HEK293 (cell line): ENCODE measurements at regions not wholly inside any gene's neighbourhood (a gene's known extent, or its start where the extent isn't known, plus 50 kb on each side); places are given as distances from the start of the nearest gene placed in this dataset.

Experiments used
- CTCF ChIA-PET: fragments of 350-600 bp; formaldehyde crosslinking; extraction: SDS; loops from one replicate; lab custom pipeline; 2021; ENCODE audit warnings: antibody characterized with exemption; lab: Yijun Ruan, JAX
- POLR2A ChIA-PET: fragments of 300-600 bp; formaldehyde crosslinking; extraction: SDS; loops from one replicate; lab custom pipeline; 2020; ENCODE audit warnings: antibody characterized with exemption, inconsistent platforms; lab: Yijun Ruan, JAX
- H3K27ac ChIP-seq: fragments of 200-500 bp; sonication (Bioruptor generic); 2 replicates; pipeline ENCODE4 v1.5.1; 2014; ENCODE audit warnings: low read depth, low read length, control low read depth, inconsistent platforms; ENCODE audit errors: extremely low read depth
- H3K36me3 ChIP-seq, 2 experiments: fragments of 200-500 bp in 1 of 2; sonication (Bioruptor generic) in 1 of 2; 1 replicate in 1 of 2; 2 replicates in 1 of 2; pipeline ENCODE4 v1.5.1; 2014 to 2017; ENCODE audit warnings: inconsistent platforms in 2 of 2, low read length in 2 of 2; ENCODE audit not compliant: control insufficient read depth in 2 of 2, insufficient read depth in 1 of 2
- H3K4me1 ChIP-seq: fragments of 200-500 bp; sonication (Bioruptor generic); 2 replicates; pipeline ENCODE4 v1.5.1; 2014; ENCODE audit warnings: mild to moderate bottlenecking, low read length, inconsistent platforms; ENCODE audit not compliant: control insufficient read depth, insufficient read depth
- H3K4me3 ChIP-seq: 2 replicates; pipeline ENCODE4 v1.5.1; 2011; ENCODE audit warnings: low read depth, mild to moderate bottlenecking, control low read depth, low read length, moderate library complexity
- H3K9me3 ChIP-seq: fragments of 200-500 bp; sonication (Bioruptor generic); 2 replicates; pipeline ENCODE4 v1.5.1; 2014; ENCODE audit warnings: low read depth, low read length, inconsistent platforms; ENCODE audit not compliant: control insufficient read depth, insufficient read depth
- KLF10 ChIP-seq: fragments of 450-650 bp; IDR thresholded peaks from 2 replicates; pipeline ENCODE4 v1.5.1; 2018; ENCODE audit warnings: missing biosample characterization, mild to moderate bottlenecking, missing genetic modification characterization
- PRDM1 ChIP-seq: fragments of 450-650 bp; formaldehyde crosslinking; IDR thresholded peaks from 2 replicates; pipeline ENCODE4; 2016; ENCODE audit warnings: missing biosample characterization, missing genetic modification characterization
- SP7 ChIP-seq: fragments of 450-650 bp; formaldehyde crosslinking; IDR thresholded peaks from 2 replicates; pipeline ENCODE4 v1.5.1; 2016; ENCODE audit warnings: missing biosample characterization, missing genetic modification characterization
- ZBTB21 ChIP-seq: fragments of 450-650 bp; formaldehyde crosslinking; IDR thresholded peaks from 2 replicates; pipeline ENCODE4 v1.5.1; 2017; ENCODE audit warnings: missing biosample characterization, missing genetic modification characterization
- ZNF133 ChIP-seq: fragments of 450-650 bp; formaldehyde crosslinking; IDR thresholded peaks from 2 replicates; pipeline ENCODE4 v1.5.1; 2016; ENCODE audit warnings: missing biosample characterization, missing genetic modification characterization
- ZNF175 ChIP-seq: fragments of 450-650 bp; formaldehyde crosslinking; IDR thresholded peaks from 2 replicates; pipeline ENCODE4 v1.5.1; 2016; ENCODE audit warnings: missing biosample characterization, missing genetic modification characterization
- ZNF2 ChIP-seq: fragments of 450-650 bp; formaldehyde crosslinking; IDR thresholded peaks from 2 replicates; pipeline ENCODE4 v1.5.1; 2016; ENCODE audit warnings: missing biosample characterization, missing genetic modification characterization
- ZNF354C ChIP-seq: fragments of 450-650 bp; formaldehyde crosslinking; IDR thresholded peaks from 2 replicates; pipeline ENCODE4 v1.5.1; 2016; ENCODE audit warnings: missing biosample characterization, missing genetic modification characterization, low read depth, borderline replicate concordance
- ZNF366 ChIP-seq: fragments of 450-650 bp; formaldehyde crosslinking; conservative IDR thresholded peaks from 2 replicates; pipeline ENCODE4 v1.5.1; 2016; ENCODE audit warnings: missing biosample characterization, missing genetic modification characterization
- ZNF558 ChIP-seq: fragments of 450-650 bp; formaldehyde crosslinking; IDR thresholded peaks from 2 replicates; pipeline ENCODE4 v1.5.1; 2016; ENCODE audit warnings: missing biosample characterization, missing genetic modification characterization
- ZNF629 ChIP-seq: fragments of 450-650 bp; formaldehyde crosslinking; IDR thresholded peaks from 2 replicates; pipeline ENCODE4 v1.5.1; 2017; ENCODE audit warnings: missing biosample characterization, missing genetic modification characterization
- ZNF658 ChIP-seq: fragments of 450-650 bp; formaldehyde crosslinking; IDR thresholded peaks from 2 replicates; pipeline ENCODE4; 2016; ENCODE audit warnings: missing biosample characterization, missing genetic modification characterization
- TF ChIP-seq, protein P1 (sequence below): fragments of 450-650 bp; formaldehyde crosslinking; IDR thresholded peaks from 2 replicates; pipeline ENCODE4 v1.5.1; 2016; ENCODE audit warnings: missing biosample characterization, missing genetic modification characterization, borderline replicate concordance
- TF ChIP-seq, protein P2 (sequence below): fragments of 450-650 bp; formaldehyde crosslinking; IDR thresholded peaks from 2 replicates; pipeline ENCODE4 v1.5.1; 2017; ENCODE audit warnings: missing biosample characterization, missing genetic modification characterization
- TF ChIP-seq, protein P3 (sequence below): fragments of 450-650 bp; formaldehyde crosslinking; IDR thresholded peaks from 2 replicates; pipeline ENCODE4 v1.5.1; 2016; ENCODE audit warnings: missing biosample characterization, missing genetic modification characterization
- TF ChIP-seq, protein P4 (sequence below): fragments of 450-650 bp; formaldehyde crosslinking; IDR thresholded peaks from 2 replicates; pipeline ENCODE4 v1.5.1; 2017; ENCODE audit warnings: missing biosample characterization, missing genetic modification characterization
- TF ChIP-seq, protein P5 (sequence below): fragments of 450-650 bp; formaldehyde crosslinking; IDR thresholded peaks from 2 replicates; pipeline ENCODE4 v1.5.1; 2016; ENCODE audit warnings: missing biosample characterization, missing genetic modification characterization
- TF ChIP-seq, protein P6 (sequence below): fragments of 450-650 bp; formaldehyde crosslinking; IDR thresholded peaks from 2 replicates; pipeline ENCODE4 v1.5.1; 2016; ENCODE audit warnings: missing biosample characterization, missing genetic modification characterization

- TF ChIP-seq, protein P1, sequence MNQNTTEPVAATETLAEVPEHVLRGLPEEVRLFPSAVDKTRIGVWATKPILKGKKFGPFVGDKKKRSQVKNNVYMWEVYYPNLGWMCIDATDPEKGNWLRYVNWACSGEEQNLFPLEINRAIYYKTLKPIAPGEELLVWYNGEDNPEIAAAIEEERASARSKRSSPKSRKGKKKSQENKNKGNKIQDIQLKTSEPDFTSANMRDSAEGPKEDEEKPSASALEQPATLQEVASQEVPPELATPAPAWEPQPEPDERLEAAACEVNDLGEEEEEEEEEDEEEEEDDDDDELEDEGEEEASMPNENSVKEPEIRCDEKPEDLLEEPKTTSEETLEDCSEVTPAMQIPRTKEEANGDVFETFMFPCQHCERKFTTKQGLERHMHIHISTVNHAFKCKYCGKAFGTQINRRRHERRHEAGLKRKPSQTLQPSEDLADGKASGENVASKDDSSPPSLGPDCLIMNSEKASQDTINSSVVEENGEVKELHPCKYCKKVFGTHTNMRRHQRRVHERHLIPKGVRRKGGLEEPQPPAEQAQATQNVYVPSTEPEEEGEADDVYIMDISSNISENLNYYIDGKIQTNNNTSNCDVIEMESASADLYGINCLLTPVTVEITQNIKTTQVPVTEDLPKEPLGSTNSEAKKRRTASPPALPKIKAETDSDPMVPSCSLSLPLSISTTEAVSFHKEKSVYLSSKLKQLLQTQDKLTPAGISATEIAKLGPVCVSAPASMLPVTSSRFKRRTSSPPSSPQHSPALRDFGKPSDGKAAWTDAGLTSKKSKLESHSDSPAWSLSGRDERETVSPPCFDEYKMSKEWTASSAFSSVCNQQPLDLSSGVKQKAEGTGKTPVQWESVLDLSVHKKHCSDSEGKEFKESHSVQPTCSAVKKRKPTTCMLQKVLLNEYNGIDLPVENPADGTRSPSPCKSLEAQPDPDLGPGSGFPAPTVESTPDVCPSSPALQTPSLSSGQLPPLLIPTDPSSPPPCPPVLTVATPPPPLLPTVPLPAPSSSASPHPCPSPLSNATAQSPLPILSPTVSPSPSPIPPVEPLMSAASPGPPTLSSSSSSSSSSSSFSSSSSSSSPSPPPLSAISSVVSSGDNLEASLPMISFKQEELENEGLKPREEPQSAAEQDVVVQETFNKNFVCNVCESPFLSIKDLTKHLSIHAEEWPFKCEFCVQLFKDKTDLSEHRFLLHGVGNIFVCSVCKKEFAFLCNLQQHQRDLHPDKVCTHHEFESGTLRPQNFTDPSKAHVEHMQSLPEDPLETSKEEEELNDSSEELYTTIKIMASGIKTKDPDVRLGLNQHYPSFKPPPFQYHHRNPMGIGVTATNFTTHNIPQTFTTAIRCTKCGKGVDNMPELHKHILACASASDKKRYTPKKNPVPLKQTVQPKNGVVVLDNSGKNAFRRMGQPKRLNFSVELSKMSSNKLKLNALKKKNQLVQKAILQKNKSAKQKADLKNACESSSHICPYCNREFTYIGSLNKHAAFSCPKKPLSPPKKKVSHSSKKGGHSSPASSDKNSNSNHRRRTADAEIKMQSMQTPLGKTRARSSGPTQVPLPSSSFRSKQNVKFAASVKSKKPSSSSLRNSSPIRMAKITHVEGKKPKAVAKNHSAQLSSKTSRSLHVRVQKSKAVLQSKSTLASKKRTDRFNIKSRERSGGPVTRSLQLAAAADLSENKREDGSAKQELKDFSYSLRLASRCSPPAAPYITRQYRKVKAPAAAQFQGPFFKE (tag by site-specific recombination) = no peak
- TF ChIP-seq ZNF2 (no peak), ZNF658 (tag by site-specific recombination) (no peak)
These were observed 62.5 kb upstream of the NFKB1 start (continued) for GRCh38 chr4:102438396-102439235.

- Histone ChIP-seq H3K27ac (no peak overlapping the region), H3K4me1 (no peaks in the 10 kb centered on the region; the same call in 1 of the 2 replicates), H3K9me3 (no peaks in the 10 kb centered on the region), H3K36me3 (no peaks in the 10 kb centered on the region), H3K4me3 (no peak overlapping the region)
- ChIA-PET POLR2A (interaction anchor here (0.7 kb wide), 1 partner anchor 605 kb away, joined by 3 read pairs; no protein-coding TSS in a partner anchor), CTCF (interaction anchor here (0.6 to 0.8 kb wide), 2 partner anchors 375 to 570 kb away, joined by 3 to 4 read pairs; no protein-coding TSS in a partner anchor)
- TF ChIP-seq SP7 (tag by site-specific recombination) (0 out of 2 replicates have a peak, but pooled peaks have one; percentile 34), ZNF558 (tag by site-specific recombination) (peak; percentile 33; the same call in 1 of the 2 replicates), ZNF133 (tag by site-specific recombination) (no peak), ZNF175 (tag by site-specific recombination) (no peak), ZNF629 (tag by site-specific recombination) (peak; percentile 66), ZNF366 (tag by site-specific recombination) (peak; percentile 91), ZBTB21 (tag by site-specific recombination) (peak; percentile 69), KLF10 (no peak), PRDM1 (tag by site-specific recombination) (peak; percentile 46; the same call in 1 of the 2 replicates), ZNF354C (tag by site-specific recombination) (no peak)
- TF ChIP-seq, protein P2, sequence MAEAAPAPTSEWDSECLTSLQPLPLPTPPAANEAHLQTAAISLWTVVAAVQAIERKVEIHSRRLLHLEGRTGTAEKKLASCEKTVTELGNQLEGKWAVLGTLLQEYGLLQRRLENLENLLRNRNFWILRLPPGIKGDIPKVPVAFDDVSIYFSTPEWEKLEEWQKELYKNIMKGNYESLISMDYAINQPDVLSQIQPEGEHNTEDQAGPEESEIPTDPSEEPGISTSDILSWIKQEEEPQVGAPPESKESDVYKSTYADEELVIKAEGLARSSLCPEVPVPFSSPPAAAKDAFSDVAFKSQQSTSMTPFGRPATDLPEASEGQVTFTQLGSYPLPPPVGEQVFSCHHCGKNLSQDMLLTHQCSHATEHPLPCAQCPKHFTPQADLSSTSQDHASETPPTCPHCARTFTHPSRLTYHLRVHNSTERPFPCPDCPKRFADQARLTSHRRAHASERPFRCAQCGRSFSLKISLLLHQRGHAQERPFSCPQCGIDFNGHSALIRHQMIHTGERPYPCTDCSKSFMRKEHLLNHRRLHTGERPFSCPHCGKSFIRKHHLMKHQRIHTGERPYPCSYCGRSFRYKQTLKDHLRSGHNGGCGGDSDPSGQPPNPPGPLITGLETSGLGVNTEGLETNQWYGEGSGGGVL = peak; percentile 67
- TF ChIP-seq, protein P3, sequence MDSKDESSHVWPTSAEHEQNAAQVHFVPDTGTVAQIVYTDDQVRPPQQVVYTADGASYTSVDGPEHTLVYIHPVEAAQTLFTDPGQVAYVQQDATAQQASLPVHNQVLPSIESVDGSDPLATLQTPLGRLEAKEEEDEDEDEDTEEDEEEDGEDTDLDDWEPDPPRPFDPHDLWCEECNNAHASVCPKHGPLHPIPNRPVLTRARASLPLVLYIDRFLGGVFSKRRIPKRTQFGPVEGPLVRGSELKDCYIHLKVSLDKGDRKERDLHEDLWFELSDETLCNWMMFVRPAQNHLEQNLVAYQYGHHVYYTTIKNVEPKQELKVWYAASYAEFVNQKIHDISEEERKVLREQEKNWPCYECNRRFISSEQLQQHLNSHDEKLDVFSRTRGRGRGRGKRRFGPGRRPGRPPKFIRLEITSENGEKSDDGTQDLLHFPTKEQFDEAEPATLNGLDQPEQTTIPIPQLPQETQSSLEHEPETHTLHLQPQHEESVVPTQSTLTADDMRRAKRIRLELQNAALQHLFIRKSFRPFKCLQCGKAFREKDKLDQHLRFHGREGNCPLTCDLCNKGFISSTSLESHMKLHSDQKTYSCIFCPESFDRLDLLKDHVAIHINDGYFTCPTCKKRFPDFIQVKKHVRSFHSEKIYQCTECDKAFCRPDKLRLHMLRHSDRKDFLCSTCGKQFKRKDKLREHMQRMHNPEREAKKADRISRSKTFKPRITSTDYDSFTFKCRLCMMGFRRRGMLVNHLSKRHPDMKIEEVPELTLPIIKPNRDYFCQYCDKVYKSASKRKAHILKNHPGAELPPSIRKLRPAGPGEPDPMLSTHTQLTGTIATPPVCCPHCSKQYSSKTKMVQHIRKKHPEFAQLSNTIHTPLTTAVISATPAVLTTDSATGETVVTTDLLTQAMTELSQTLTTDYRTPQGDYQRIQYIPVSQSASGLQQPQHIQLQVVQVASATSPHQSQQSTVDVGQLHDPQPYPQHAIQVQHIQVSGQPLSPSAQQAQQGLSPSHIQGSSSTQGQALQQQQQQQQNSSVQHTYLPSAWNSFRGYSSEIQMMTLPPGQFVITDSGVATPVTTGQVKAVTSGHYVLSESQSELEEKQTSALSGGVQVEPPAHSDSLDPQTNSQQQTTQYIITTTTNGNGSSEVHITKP (tag by site-specific recombination) = 0 out of 2 replicates have a peak, but pooled peaks have one; percentile 15
- TF ChIP-seq, protein P4, sequence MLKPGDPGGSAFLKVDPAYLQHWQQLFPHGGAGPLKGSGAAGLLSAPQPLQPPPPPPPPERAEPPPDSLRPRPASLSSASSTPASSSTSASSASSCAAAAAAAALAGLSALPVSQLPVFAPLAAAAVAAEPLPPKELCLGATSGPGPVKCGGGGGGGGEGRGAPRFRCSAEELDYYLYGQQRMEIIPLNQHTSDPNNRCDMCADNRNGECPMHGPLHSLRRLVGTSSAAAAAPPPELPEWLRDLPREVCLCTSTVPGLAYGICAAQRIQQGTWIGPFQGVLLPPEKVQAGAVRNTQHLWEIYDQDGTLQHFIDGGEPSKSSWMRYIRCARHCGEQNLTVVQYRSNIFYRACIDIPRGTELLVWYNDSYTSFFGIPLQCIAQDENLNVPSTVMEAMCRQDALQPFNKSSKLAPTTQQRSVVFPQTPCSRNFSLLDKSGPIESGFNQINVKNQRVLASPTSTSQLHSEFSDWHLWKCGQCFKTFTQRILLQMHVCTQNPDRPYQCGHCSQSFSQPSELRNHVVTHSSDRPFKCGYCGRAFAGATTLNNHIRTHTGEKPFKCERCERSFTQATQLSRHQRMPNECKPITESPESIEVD (tag by site-specific recombination) = 0 out of 2 replicates have a peak, but pooled peaks have one; percentile 8
- TF ChIP-seq, protein P5, sequence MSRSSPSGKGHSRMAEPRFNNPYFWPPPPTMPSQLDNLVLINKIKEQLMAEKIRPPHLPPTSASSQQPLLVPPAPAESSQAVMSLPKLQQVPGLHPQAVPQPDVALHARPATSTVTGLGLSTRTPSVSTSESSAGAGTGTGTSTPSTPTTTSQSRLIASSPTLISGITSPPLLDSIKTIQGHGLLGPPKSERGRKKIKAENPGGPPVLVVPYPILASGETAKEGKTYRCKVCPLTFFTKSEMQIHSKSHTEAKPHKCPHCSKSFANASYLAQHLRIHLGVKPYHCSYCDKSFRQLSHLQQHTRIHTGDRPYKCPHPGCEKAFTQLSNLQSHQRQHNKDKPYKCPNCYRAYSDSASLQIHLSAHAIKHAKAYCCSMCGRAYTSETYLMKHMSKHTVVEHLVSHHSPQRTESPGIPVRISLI (tag by site-specific recombination) = peak; percentile 42; the same call in 1 of the 2 replicates
- TF ChIP-seq, protein P6, sequence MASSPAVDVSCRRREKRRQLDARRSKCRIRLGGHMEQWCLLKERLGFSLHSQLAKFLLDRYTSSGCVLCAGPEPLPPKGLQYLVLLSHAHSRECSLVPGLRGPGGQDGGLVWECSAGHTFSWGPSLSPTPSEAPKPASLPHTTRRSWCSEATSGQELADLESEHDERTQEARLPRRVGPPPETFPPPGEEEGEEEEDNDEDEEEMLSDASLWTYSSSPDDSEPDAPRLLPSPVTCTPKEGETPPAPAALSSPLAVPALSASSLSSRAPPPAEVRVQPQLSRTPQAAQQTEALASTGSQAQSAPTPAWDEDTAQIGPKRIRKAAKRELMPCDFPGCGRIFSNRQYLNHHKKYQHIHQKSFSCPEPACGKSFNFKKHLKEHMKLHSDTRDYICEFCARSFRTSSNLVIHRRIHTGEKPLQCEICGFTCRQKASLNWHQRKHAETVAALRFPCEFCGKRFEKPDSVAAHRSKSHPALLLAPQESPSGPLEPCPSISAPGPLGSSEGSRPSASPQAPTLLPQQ (tag by site-specific recombination) = peak; percentile 45
These were observed 61.9 kb upstream of the NFKB1 start for GRCh38 chr4:102439236-102439614.
